ENCODE measurements at regions not wholly inside any gene's neighbourhood (a gene's known extent, or its start where the extent isn't known, plus 50 kb on each side); places are given as distances from the start of the nearest gene placed in this dataset.

DNA sequence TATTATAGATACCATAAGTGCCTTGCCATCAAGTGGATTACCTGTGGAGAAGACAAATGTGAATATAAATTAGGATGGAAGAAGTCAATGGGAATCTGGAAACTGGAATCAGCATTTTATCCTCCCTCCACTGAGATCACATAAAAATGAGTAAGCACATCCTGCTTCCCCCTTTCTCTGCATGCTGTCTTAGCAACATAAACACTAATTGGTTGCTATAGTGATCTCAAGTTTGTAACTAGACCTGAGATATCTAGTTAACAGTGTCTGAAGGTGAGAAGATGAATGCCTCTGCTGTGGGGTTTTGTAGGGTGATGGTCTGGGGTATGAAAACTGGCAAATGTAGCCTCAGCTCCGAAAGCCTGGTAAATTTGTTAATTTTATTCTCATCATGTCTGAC is 1357.5 kb upstream of the CELF4 start (continued):
- TF ChIP-seq ZNF114 (CRISPR knock-in tag; IDR thresholded peaks at IDR 0.05) (no peak), CREB1 (CRISPR knock-in tag; IDR thresholded peaks at IDR 0.05; ENCODE audit: low read depth) (no peak), ZNF331 (CRISPR knock-in tag; IDR thresholded peaks at IDR 0.05; ENCODE audit: low read depth) (no peak), REST (IDR thresholded peaks at IDR 0.05; ENCODE audit: unreplicated experiment) (no peak)

GRCh38 chr18:38909972-38910371 is 1344.4 kb upstream of the CELF4 start:
- Histone ChIP-seq H2AFZ (no peak overlapping the region), H4K20me1 (replicated peaks; ENCODE audit: insufficient read depth) (no peaks in the 10 kb centered on the region), H3K4me1 (ENCODE audit: insufficient read depth) (no peaks in the 10 kb centered on the region; the same call in 1 of the 2 replicates), H3F3A (replicated peaks; ENCODE audit: low read depth) (no peaks in the 10 kb centered on the region), H3K4me2 (no peak overlapping the region), H3K9me2 (ENCODE audit: insufficient read depth) (no peaks in the 10 kb centered on the region), H3K4me3 (no peak overlapping the region), H3K36me3 (ENCODE audit: insufficient read depth) (no peaks in the 10 kb centered on the region), H3K27ac (ENCODE audit: low read depth) (no peak overlapping the region), H3K79me2 (replicated peaks; ENCODE audit: insufficient read depth) (no peaks in the 10 kb centered on the region), H3K27me3 (ENCODE audit: insufficient read depth) (no peaks in the 10 kb centered on the region)
- no peaks in the 10 kb centered on the region for H3K9me3 Mint-ChIP-seq
- no peak for DNase-seq (ENCODE audit: low spot score)
- H3K36me3 Mint-ChIP-seq (ENCODE audit: low read depth): no peaks in the 10 kb centered on the region
- H3K4me3 Mint-ChIP-seq: no peak overlapping the region
- no peak for ATAC-seq
- H3K27ac Mint-ChIP-seq: no peak overlapping the region
- H3K4me1 Mint-ChIP-seq: peaks cover 3% of the 10 kb centered on the region; the same call in 2 of the 3 replicates
- H3K27me3 Mint-ChIP-seq (ENCODE audit: insufficient read depth, low read depth, poor library complexity): no peaks in the 10 kb centered on the region
- no peak for TF ChIP-seq REST (IDR thresholded peaks at IDR 0.05; ENCODE audit: unreplicated experiment)
- TF ChIP-seq ZNF331 (CRISPR knock-in tag; IDR thresholded peaks at IDR 0.05; ENCODE audit: low read depth): no peak
- TF ChIP-seq ZNF462 (CRISPR knock-in tag; IDR thresholded peaks at IDR 0.05): no peak
- TF ChIP-seq CREB1 (CRISPR knock-in tag; IDR thresholded peaks at IDR 0.05; ENCODE audit: low read depth): no peak
- no peak for TF ChIP-seq EZH2 (IDR thresholded peaks at IDR 0.05; ENCODE audit: low read depth, unreplicated experiment)
- TF ChIP-seq, protein P1, sequence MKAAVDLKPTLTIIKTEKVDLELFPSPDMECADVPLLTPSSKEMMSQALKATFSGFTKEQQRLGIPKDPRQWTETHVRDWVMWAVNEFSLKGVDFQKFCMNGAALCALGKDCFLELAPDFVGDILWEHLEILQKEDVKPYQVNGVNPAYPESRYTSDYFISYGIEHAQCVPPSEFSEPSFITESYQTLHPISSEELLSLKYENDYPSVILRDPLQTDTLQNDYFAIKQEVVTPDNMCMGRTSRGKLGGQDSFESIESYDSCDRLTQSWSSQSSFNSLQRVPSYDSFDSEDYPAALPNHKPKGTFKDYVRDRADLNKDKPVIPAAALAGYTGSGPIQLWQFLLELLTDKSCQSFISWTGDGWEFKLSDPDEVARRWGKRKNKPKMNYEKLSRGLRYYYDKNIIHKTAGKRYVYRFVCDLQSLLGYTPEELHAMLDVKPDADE (IDR thresholded peaks at IDR 0.05): no peak
- TF ChIP-seq EZH2phosphoT487 (IDR thresholded peaks at IDR 0.05; ENCODE audit: unreplicated experiment): no peak

Measured in GM23338 (cell line).